ENCODE measurements at regions not wholly inside any gene's neighbourhood (a gene's known extent, or its start where the extent isn't known, plus 50 kb on each side); places are given as distances from the start of the nearest gene placed in this dataset.

- TF ChIP-seq CTCF (IDR thresholded peaks at IDR 0.05): no peak
- no peak for TF ChIP-seq POLR2A (IDR thresholded peaks at IDR 0.05)
Measured at GRCh38 chr10:128507066-128507465, 380.8 kb upstream of the MKI67 start.

All from lower leg skin (tissue), 3 donors.